H1 (cell line): ENCODE measurements at regions not wholly inside any gene's neighbourhood (a gene's known extent, or its start where the extent isn't known, plus 50 kb on each side); places are given as distances from the start of the nearest gene placed in this dataset.

Experiments
- CBX8 ChIP-seq: fragments of 300-800, 300-1000 bp; sonication (generic); IDR thresholded peaks from 2 replicates; pipeline ENCODE4 v1.7.1; 2016; ENCODE audit warnings: low read depth, low read length, borderline replicate concordance
- CHD1 ChIP-seq: IDR thresholded peaks from 2 replicates; pipeline ENCODE4 v1.6.1; 2012; ENCODE audit warnings: low read depth, low read length, improper control_type of control experiment
- GTF2F1 ChIP-seq: IDR thresholded peaks from 2 replicates; pipeline ENCODE4 v1.6.1; 2012; ENCODE audit warnings: low read depth, low read length, improper control_type of control experiment, borderline replicate concordance
- RFX5 ChIP-seq: IDR thresholded peaks from 2 replicates; pipeline ENCODE4 v1.6.1; 2011; ENCODE audit warnings: low read depth, low read length, improper control_type of control experiment, borderline replicate concordance
- SAP30 ChIP-seq: fragments of 300-600 bp; sonication (generic); IDR thresholded peaks from 2 replicates; pipeline ENCODE4 v1.7.1; 2012; ENCODE audit warnings: low read length, moderate library complexity, mild to moderate bottlenecking, inconsistent platforms; ENCODE audit not compliant: insufficient read depth, insufficient replicate concordance
- SP2 ChIP-seq: IDR thresholded peaks from 2 replicates; pipeline ENCODE4 v1.6.1; 2012; ENCODE audit warnings: mild to moderate bottlenecking, low read length, inconsistent platforms
- TAF1 ChIP-seq: IDR thresholded peaks from 2 replicates; pipeline ENCODE4 v1.6.1; 2011; ENCODE audit warnings: mild to moderate bottlenecking, low read depth, low read length
- TAF7 ChIP-seq: optimal IDR thresholded peaks from 2 replicates; pipeline ENCODE3; 2011; ENCODE audit warnings: low read depth, mild to moderate bottlenecking, inconsistent platforms, low read length, moderate library complexity, borderline replicate concordance
- TBP ChIP-seq: IDR thresholded peaks from 2 replicates; pipeline ENCODE4 v1.6.1; 2011; ENCODE audit warnings: low read depth, low read length, improper control_type of control experiment
- TCF12 ChIP-seq: IDR thresholded peaks from 2 replicates; pipeline ENCODE4 v1.6.1; 2011; ENCODE audit warnings: low read depth, mild to moderate bottlenecking, low read length
- TF ChIP-seq, protein P1 (sequence below): fragments of 300-600 bp; sonication (generic); IDR thresholded peaks from 2 replicates; pipeline ENCODE4 v1.7.1; 2012; ENCODE audit warnings: low read length, moderate library complexity, mild to moderate bottlenecking, inconsistent platforms; ENCODE audit not compliant: insufficient replicate concordance
- TF ChIP-seq, protein P2 (sequence below): IDR thresholded peaks from 2 replicates; pipeline ENCODE4 v1.6.1; 2011; ENCODE audit warnings: low read length, improper control_type of control experiment

DNA sequence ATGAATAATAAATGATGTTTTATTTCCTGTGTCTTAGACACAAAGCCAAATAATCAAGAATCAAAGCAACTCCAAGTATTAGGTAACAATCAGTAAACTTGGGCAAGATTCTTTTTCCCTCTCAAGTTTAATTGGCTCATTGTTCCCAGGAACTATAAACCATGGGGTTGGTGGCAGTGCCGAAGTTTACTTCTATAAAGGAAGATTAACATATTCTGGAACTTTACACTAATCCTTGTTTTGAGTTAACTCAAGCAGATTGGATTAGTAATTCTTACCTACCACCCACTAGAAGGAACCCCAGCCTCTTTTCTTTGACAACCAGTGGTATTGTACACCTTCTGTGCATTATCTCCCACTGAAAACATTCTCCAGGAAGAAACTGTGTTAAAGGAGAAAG, 197.1 kb downstream of the EXOC5 start (continued):
- TF ChIP-seq, protein P1, sequence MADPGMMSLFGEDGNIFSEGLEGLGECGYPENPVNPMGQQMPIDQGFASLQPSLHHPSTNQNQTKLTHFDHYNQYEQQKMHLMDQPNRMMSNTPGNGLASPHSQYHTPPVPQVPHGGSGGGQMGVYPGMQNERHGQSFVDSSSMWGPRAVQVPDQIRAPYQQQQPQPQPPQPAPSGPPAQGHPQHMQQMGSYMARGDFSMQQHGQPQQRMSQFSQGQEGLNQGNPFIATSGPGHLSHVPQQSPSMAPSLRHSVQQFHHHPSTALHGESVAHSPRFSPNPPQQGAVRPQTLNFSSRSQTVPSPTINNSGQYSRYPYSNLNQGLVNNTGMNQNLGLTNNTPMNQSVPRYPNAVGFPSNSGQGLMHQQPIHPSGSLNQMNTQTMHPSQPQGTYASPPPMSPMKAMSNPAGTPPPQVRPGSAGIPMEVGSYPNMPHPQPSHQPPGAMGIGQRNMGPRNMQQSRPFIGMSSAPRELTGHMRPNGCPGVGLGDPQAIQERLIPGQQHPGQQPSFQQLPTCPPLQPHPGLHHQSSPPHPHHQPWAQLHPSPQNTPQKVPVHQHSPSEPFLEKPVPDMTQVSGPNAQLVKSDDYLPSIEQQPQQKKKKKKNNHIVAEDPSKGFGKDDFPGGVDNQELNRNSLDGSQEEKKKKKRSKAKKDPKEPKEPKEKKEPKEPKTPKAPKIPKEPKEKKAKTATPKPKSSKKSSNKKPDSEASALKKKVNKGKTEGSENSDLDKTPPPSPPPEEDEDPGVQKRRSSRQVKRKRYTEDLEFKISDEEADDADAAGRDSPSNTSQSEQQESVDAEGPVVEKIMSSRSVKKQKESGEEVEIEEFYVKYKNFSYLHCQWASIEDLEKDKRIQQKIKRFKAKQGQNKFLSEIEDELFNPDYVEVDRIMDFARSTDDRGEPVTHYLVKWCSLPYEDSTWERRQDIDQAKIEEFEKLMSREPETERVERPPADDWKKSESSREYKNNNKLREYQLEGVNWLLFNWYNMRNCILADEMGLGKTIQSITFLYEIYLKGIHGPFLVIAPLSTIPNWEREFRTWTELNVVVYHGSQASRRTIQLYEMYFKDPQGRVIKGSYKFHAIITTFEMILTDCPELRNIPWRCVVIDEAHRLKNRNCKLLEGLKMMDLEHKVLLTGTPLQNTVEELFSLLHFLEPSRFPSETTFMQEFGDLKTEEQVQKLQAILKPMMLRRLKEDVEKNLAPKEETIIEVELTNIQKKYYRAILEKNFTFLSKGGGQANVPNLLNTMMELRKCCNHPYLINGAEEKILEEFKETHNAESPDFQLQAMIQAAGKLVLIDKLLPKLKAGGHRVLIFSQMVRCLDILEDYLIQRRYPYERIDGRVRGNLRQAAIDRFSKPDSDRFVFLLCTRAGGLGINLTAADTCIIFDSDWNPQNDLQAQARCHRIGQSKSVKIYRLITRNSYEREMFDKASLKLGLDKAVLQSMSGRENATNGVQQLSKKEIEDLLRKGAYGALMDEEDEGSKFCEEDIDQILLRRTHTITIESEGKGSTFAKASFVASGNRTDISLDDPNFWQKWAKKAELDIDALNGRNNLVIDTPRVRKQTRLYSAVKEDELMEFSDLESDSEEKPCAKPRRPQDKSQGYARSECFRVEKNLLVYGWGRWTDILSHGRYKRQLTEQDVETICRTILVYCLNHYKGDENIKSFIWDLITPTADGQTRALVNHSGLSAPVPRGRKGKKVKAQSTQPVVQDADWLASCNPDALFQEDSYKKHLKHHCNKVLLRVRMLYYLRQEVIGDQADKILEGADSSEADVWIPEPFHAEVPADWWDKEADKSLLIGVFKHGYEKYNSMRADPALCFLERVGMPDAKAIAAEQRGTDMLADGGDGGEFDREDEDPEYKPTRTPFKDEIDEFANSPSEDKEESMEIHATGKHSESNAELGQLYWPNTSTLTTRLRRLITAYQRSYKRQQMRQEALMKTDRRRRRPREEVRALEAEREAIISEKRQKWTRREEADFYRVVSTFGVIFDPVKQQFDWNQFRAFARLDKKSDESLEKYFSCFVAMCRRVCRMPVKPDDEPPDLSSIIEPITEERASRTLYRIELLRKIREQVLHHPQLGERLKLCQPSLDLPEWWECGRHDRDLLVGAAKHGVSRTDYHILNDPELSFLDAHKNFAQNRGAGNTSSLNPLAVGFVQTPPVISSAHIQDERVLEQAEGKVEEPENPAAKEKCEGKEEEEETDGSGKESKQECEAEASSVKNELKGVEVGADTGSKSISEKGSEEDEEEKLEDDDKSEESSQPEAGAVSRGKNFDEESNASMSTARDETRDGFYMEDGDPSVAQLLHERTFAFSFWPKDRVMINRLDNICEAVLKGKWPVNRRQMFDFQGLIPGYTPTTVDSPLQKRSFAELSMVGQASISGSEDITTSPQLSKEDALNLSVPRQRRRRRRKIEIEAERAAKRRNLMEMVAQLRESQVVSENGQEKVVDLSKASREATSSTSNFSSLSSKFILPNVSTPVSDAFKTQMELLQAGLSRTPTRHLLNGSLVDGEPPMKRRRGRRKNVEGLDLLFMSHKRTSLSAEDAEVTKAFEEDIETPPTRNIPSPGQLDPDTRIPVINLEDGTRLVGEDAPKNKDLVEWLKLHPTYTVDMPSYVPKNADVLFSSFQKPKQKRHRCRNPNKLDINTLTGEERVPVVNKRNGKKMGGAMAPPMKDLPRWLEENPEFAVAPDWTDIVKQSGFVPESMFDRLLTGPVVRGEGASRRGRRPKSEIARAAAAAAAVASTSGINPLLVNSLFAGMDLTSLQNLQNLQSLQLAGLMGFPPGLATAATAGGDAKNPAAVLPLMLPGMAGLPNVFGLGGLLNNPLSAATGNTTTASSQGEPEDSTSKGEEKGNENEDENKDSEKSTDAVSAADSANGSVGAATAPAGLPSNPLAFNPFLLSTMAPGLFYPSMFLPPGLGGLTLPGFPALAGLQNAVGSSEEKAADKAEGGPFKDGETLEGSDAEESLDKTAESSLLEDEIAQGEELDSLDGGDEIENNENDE: no peak
- TF ChIP-seq, protein P2, sequence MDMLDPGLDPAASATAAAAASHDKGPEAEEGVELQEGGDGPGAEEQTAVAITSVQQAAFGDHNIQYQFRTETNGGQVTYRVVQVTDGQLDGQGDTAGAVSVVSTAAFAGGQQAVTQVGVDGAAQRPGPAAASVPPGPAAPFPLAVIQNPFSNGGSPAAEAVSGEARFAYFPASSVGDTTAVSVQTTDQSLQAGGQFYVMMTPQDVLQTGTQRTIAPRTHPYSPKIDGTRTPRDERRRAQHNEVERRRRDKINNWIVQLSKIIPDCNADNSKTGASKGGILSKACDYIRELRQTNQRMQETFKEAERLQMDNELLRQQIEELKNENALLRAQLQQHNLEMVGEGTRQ: no peak
- TF ChIP-seq TBP (no peak), SP2 (no peak), SAP30 (no peak), RFX5 (no peak), TAF7 (no peak), CHD1 (no peak), GTF2F1 (no peak), TAF1 (no peak), CBX8 (no peak), TCF12 (no peak)
